OCI-LY3 (cell line): ENCODE measurements at regions not wholly inside any gene's neighbourhood (a gene's known extent, or its start where the extent isn't known, plus 50 kb on each side); places are given as distances from the start of the nearest gene placed in this dataset.

Source experiments
- H2AFZ ChIP-seq: fragments of 200-600, 300-600 bp; shearing (Covaris generic); 2 replicates; pipeline ENCODE4 v1.6.0; 2014; ENCODE audit warnings: antibody characterized with exemption, low read depth, low read length
- H3K27ac ChIP-seq: fragments of 200-600, 300-600 bp; sonication (generic); 2 replicates; pipeline ENCODE4 v1.5.1; 2014; ENCODE audit warnings: mild to moderate bottlenecking, low read length, moderate library complexity, mixed read lengths
- H3K27me3 ChIP-seq: fragments of 200-600, 300-600 bp; sonication (generic); 2 replicates; pipeline ENCODE4 v1.6.1; 2014; ENCODE audit warnings: low read depth, low read length, mixed read lengths
- H3K36me3 ChIP-seq: fragments of 200-600, 300-600 bp; sonication (generic); replicated peaks from 2 replicates; pipeline ENCODE3; 2014; ENCODE audit warnings: low read depth, low read length, mixed read lengths
- H3K4me1 ChIP-seq: fragments of 300-600, 200-600 bp; sonication (generic); 2 replicates; pipeline ENCODE4 v1.6.1; 2014; ENCODE audit warnings: low read length, mixed read lengths
- H3K4me2 ChIP-seq: fragments of 200-600, 300-600 bp; sonication (generic); 2 replicates; pipeline ENCODE4 v1.6.1; 2014; ENCODE audit warnings: low read length, mixed read lengths
- H3K4me3 ChIP-seq: fragments of 300-600, 200-600 bp; sonication (generic); 2 replicates; pipeline ENCODE4 v1.5.1; 2014; ENCODE audit warnings: antibody characterized with exemption, mild to moderate bottlenecking, low read length, moderate library complexity
- H3K79me2 ChIP-seq: fragments of 300-600, 200-600 bp; shearing (Covaris generic); 2 replicates; pipeline ENCODE4 v1.6.1; 2014; ENCODE audit warnings: mild to moderate bottlenecking, low read length, mixed read lengths
- H3K9ac ChIP-seq: fragments of 300-600, 200-600 bp; shearing (Covaris generic); 2 replicates; pipeline ENCODE4 v1.6.0; 2014; ENCODE audit warnings: mild to moderate bottlenecking, low read length, moderate library complexity
- H3K9me3 ChIP-seq: fragments of 200-600, 300-600 bp; shearing (Covaris generic); 2 replicates; pipeline ENCODE4 v1.6.1; 2014; ENCODE audit warnings: low read length, mixed read lengths; ENCODE audit not compliant: insufficient read depth
- H4K20me1 ChIP-seq: fragments of 200-600, 300-600 bp; sonication (generic); 2 replicates; pipeline ENCODE4 v1.6.1; 2016; ENCODE audit warnings: low read length, mixed read lengths; ENCODE audit not compliant: insufficient read depth
- CTCF ChIP-seq: fragments of 200-600, 300-600 bp; sonication (generic); IDR thresholded peaks from 2 replicates; pipeline ENCODE4 v1.5.1; 2014; ENCODE audit warnings: antibody characterized with exemption, low read length, low read depth
- EZH2phosphoT487 ChIP-seq: fragments of 200-600 bp; shearing (Covaris generic); IDR thresholded peaks from 2 replicates; pipeline ENCODE4 v1.6.1; 2018; ENCODE audit warnings: antibody characterized with exemption, mixed run types, low read depth

GRCh38 chr3:6522191-6522590 is 338.7 kb upstream of the GRM7 start:
- no peaks in the 10 kb centered on the region for H3K9me3 ChIP-seq
- no peaks in the 10 kb centered on the region for H3K27me3 ChIP-seq
- no peaks in the 10 kb centered on the region for H3K79me2 ChIP-seq
- no peaks in the 10 kb centered on the region for H4K20me1 ChIP-seq
- H3K36me3 ChIP-seq, result peaks cover under 1% of the 10 kb centered on the region
- H3K9ac ChIP-seq, result no peak overlapping the region
- H3K4me2 ChIP-seq, result no peak overlapping the region
- H2AFZ ChIP-seq, result no peak overlapping the region
- peaks cover 10% of the 10 kb centered on the region for H3K4me1 ChIP-seq
- TF ChIP-seq EZH2phosphoT487 (no peak), CTCF (no peak)
- no peak overlapping the region for H3K4me3 ChIP-seq
- no peak overlapping the region for H3K27ac ChIP-seq

- no peaks in the 10 kb centered on the region for H3K9me3 ChIP-seq
- H3K9ac ChIP-seq, result no peak overlapping the region
- H3K4me3 ChIP-seq, result no peak overlapping the region
- no peaks in the 10 kb centered on the region for H3K79me2 ChIP-seq
- no peaks in the 10 kb centered on the region for H4K20me1 ChIP-seq
- H3K27me3 ChIP-seq, result no peaks in the 10 kb centered on the region
- H3K27ac ChIP-seq, result no peak overlapping the region
- peaks cover 3% of the 10 kb centered on the region for H3K36me3 ChIP-seq
- H3K4me2 ChIP-seq, result no peak overlapping the region
- peaks cover 9% of the 10 kb centered on the region; the same call in 1 of the 2 replicates for H3K4me1 ChIP-seq
- TF ChIP-seq CTCF (no peak), EZH2phosphoT487 (no peak)
- H2AFZ ChIP-seq, result no peak overlapping the region
Observed at GRCh38 chr3:6523043-6523442, 337.9 kb upstream of the GRM7 start.

- H4K20me1 ChIP-seq, result no peaks in the 10 kb centered on the region
- peaks cover 3% of the 10 kb centered on the region for H3K36me3 ChIP-seq
- TF ChIP-seq EZH2phosphoT487, result no peak
- TF ChIP-seq CTCF, result no peak
- H3K4me2 ChIP-seq, result no peak overlapping the region
- no peaks in the 10 kb centered on the region for H3K9me3 ChIP-seq
- H3K27me3 ChIP-seq, result no peaks in the 10 kb centered on the region
- H3K4me3 ChIP-seq, result no peak overlapping the region
- H3K27ac ChIP-seq, result no peak overlapping the region
- H3K79me2 ChIP-seq, result no peaks in the 10 kb centered on the region
- peaks cover 4% of the 10 kb centered on the region; the same call in 1 of the 2 replicates for H3K4me1 ChIP-seq
- no peak overlapping the region for H3K9ac ChIP-seq
- no peak overlapping the region for H2AFZ ChIP-seq
Observed at GRCh38 chr3:6524479-6524878, 336.4 kb upstream of the GRM7 start.

DNA sequence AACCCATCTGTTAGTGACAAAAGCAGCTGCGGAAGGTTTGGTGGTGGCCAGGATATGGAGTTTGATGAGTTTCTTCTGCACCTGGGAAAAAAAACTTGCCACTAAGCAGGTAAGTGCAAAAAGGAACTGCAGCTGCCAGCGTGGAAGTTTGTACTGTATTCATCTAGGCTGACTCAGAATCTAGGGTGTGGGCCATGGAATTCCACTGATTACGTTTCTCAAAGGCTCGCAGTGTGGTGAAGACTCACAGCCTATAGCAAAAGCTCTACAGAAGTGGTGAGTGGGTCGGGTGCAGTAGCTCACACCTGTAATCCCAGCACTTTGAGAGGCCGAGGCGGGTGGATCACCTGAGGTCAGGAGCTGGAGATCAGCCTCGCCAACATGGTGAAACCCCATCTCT is 334.6 kb upstream of the GRM7 start:
- Histone ChIP-seq H3K79me2 (no peaks in the 10 kb centered on the region), H3K9ac (no peak overlapping the region), H2AFZ (no peak overlapping the region), H3K4me1 (peaks cover 4% of the 10 kb centered on the region; the same call in 1 of the 2 replicates), H3K27ac (no peak overlapping the region), H3K4me3 (no peak overlapping the region), H4K20me1 (no peaks in the 10 kb centered on the region), H3K36me3 (peaks cover 3% of the 10 kb centered on the region), H3K4me2 (no peak overlapping the region), H3K9me3 (no peaks in the 10 kb centered on the region), H3K27me3 (no peaks in the 10 kb centered on the region)
- TF ChIP-seq CTCF (no peak), EZH2phosphoT487 (no peak)
